ENCODE measurements at regions not wholly inside any gene's neighbourhood (a gene's known extent, or its start where the extent isn't known, plus 50 kb on each side); places are given as distances from the start of the nearest gene placed in this dataset.

- no peak for TF ChIP-seq CTCF (IDR thresholded peaks at IDR 0.05; ENCODE audit: insufficient read depth, low read depth, low read length)
- no peak for TF ChIP-seq EZH2 (IDR thresholded peaks at IDR 0.05; ENCODE audit: insufficient read depth, low read length)
Observed at GRCh38 chr2:70367722-70368323, 66.0 kb upstream of the FAM136A start.

Data from astrocyte (in vitro differentiated cells and primary cell).